ENCODE measurements at regions not wholly inside any gene's neighbourhood (a gene's known extent, or its start where the extent isn't known, plus 50 kb on each side); places are given as distances from the start of the nearest gene placed in this dataset.

- no peaks in the 10 kb centered on the region for H3K9me3 Mint-ChIP-seq
- DNase-seq (ENCODE audit: low spot score in 2 of 2, unreplicated experiment in 2 of 2): no peak
- H3K27me3 Mint-ChIP-seq (ENCODE audit: low read depth): no peaks in the 10 kb centered on the region
- no peaks in the 10 kb centered on the region for H3K36me3 Mint-ChIP-seq
- peaks cover 16% of the 10 kb centered on the region for H3K4me1 Mint-ChIP-seq
- H3K4me3 Mint-ChIP-seq: no peak overlapping the region
- no peak overlapping the region for H3K27ac Mint-ChIP-seq
- TF ChIP-seq, protein P1, sequence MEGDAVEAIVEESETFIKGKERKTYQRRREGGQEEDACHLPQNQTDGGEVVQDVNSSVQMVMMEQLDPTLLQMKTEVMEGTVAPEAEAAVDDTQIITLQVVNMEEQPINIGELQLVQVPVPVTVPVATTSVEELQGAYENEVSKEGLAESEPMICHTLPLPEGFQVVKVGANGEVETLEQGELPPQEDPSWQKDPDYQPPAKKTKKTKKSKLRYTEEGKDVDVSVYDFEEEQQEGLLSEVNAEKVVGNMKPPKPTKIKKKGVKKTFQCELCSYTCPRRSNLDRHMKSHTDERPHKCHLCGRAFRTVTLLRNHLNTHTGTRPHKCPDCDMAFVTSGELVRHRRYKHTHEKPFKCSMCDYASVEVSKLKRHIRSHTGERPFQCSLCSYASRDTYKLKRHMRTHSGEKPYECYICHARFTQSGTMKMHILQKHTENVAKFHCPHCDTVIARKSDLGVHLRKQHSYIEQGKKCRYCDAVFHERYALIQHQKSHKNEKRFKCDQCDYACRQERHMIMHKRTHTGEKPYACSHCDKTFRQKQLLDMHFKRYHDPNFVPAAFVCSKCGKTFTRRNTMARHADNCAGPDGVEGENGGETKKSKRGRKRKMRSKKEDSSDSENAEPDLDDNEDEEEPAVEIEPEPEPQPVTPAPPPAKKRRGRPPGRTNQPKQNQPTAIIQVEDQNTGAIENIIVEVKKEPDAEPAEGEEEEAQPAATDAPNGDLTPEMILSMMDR (IDR thresholded peaks at IDR 0.05; ENCODE audit: unreplicated experiment): no peak
Observed at GRCh38 chr1:238964631-238965030, 421.7 kb upstream of the CHRM3 start.

DNA sequence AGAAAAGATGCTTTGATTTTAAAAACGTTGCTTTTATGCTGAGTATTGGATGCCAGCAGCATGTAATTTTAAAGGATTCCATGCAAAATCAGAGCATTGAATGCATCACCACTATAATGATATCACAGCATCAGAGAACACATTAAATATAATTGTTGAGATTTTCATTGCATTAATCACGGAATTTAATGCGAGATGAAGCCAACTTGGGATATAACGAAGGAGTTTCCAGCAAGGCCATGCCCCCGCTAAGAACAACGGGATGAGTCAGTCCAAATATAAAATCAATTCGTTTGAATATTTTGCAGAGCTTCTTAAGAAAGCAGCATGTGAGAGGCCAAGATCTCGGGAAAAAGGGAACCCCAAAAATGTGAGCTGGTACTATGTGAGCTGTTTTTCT lies 423.4 kb upstream of the CHRM3 start:
- no peak overlapping the region for H3K27ac Mint-ChIP-seq
- H3K4me3 Mint-ChIP-seq: no peak overlapping the region
- TF ChIP-seq, protein P1 (IDR thresholded peaks at IDR 0.05; ENCODE audit: unreplicated experiment): no peak
- H3K4me1 Mint-ChIP-seq: peaks cover 16% of the 10 kb centered on the region
- H3K27me3 Mint-ChIP-seq (ENCODE audit: low read depth): no peaks in the 10 kb centered on the region
- H3K36me3 Mint-ChIP-seq: no peaks in the 10 kb centered on the region
- H3K9me3 Mint-ChIP-seq: peaks cover 5% of the 10 kb centered on the region
- no peak for DNase-seq (ENCODE audit: low spot score in 2 of 2, unreplicated experiment in 2 of 2)

GRCh38 chr1:238961790-238962189 lies 424.6 kb upstream of the CHRM3 start:
- Mint-ChIP-seq H3K36me3 (no peaks in the 10 kb centered on the region), H3K27ac (no peak overlapping the region), H3K4me1 (peaks cover 16% of the 10 kb centered on the region), H3K9me3 (peaks cover 12% of the 10 kb centered on the region), H3K4me3 (no peak overlapping the region), H3K27me3 (ENCODE audit: low read depth) (no peaks in the 10 kb centered on the region)
- TF ChIP-seq, protein P1 (IDR thresholded peaks at IDR 0.05; ENCODE audit: unreplicated experiment): no peak
- no peak for DNase-seq (ENCODE audit: low spot score in 2 of 2, unreplicated experiment in 2 of 2)

DNA sequence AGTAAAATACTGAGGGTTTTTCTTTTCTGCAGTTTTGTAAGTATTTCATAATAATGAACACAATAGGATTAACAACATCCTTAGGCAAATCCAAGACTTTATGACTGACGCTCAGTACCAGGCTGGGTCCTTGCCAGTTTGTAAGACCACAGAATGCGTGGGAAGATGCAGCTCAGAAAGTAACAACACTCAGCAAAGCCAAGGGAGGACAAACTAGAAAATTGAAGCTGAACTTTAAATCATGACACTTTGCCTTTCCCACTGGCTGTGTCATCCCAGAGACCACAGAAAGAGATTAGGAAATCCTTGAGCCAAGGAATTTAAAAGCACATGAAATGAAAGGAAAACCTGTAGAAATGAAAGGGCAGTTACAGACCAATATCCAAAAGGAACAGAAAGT lies 426.3 kb upstream of the CHRM3 start:
- Mint-ChIP-seq H3K27me3 (ENCODE audit: low read depth) (no peaks in the 10 kb centered on the region), H3K4me1 (peaks cover 23% of the 10 kb centered on the region), H3K36me3 (no peaks in the 10 kb centered on the region), H3K4me3 (no peak overlapping the region), H3K27ac (no peak overlapping the region), H3K9me3 (peaks cover 12% of the 10 kb centered on the region)
- DNase-seq (ENCODE audit: low spot score in 2 of 2, unreplicated experiment in 2 of 2): no peak
- TF ChIP-seq, protein P1 (IDR thresholded peaks at IDR 0.05; ENCODE audit: unreplicated experiment): no peak

GRCh38 chr1:238955934-238956333 lies 430.4 kb upstream of the CHRM3 start:
- no peaks in the 10 kb centered on the region for H3K27me3 Mint-ChIP-seq (ENCODE audit: low read depth)
- H3K9me3 Mint-ChIP-seq: peaks cover 12% of the 10 kb centered on the region
- H3K27ac Mint-ChIP-seq: no peak overlapping the region
- no peak for DNase-seq (ENCODE audit: low spot score in 2 of 2, unreplicated experiment in 2 of 2)
- no peaks in the 10 kb centered on the region for H3K36me3 Mint-ChIP-seq
- H3K4me1 Mint-ChIP-seq: peaks cover 20% of the 10 kb centered on the region
- H3K4me3 Mint-ChIP-seq: no peak overlapping the region
- TF ChIP-seq, protein P1 (IDR thresholded peaks at IDR 0.05; ENCODE audit: unreplicated experiment): no peak

DNA sequence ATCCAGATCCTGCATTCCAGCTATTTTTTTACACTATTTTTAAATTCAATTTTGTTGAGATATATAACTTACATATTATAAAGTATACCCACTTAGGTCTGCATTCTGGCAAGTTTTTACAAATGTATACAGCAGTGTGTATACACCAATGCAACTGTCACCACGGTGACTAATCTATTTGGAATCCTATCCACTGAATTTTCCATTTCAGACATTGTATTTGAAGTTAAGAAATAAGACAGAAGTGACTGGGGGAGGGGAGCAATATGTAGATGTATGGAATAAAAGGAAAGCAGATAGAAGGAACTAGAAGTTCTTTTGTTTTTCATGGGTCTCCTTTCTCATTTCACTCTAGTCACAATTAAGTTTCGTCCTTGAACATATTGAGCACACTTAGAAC lies 431.5 kb upstream of the CHRM3 start:
- no peak for DNase-seq (ENCODE audit: low spot score in 2 of 2, unreplicated experiment in 2 of 2)
- Mint-ChIP-seq H3K4me1 (peaks cover 9% of the 10 kb centered on the region), H3K27ac (no peak overlapping the region), H3K36me3 (no peaks in the 10 kb centered on the region), H3K27me3 (ENCODE audit: low read depth) (no peaks in the 10 kb centered on the region), H3K4me3 (no peak overlapping the region), H3K9me3 (peaks cover 12% of the 10 kb centered on the region)
- TF ChIP-seq, protein P1 (IDR thresholded peaks at IDR 0.05; ENCODE audit: unreplicated experiment): no peak

Data from mesothelial cell of epicardium (in vitro differentiated cells).